WERI-Rb-1 (cell line): ENCODE measurements at regions not wholly inside any gene's neighbourhood (a gene's known extent, or its start where the extent isn't known, plus 50 kb on each side); places are given as distances from the start of the nearest gene placed in this dataset.

Experiments
- DNase-seq: peaks from one replicate; pipeline ENCODE4 v3.0.0-alpha.2; 2020
- H3K27ac ChIP-seq: fragments of 250-450 bp; sonication (Bioruptor Pico); 2 replicates; pipeline ENCODE4 v1.5.1; 2020; ENCODE audit warnings: mild to moderate bottlenecking, moderate library complexity
- H3K27me3 ChIP-seq: fragments of 250-450 bp; sonication (Bioruptor Pico); 2 replicates; pipeline ENCODE4 v1.5.1; 2021; ENCODE audit warnings: mild to moderate bottlenecking, low read depth, moderate library complexity; ENCODE audit not compliant: insufficient read depth, severe bottlenecking
- H3K36me3 ChIP-seq: fragments of 250-450 bp; sonication (Bioruptor Pico); 2 replicates; pipeline ENCODE4 v1.5.1; 2020; ENCODE audit warnings: mild to moderate bottlenecking, moderate library complexity
- H3K4me3 ChIP-seq: 2 replicates; pipeline ENCODE4 v1.5.1; 2011; ENCODE audit warnings: low read depth, mild to moderate bottlenecking, control low read depth, low read length
- H3K9me3 ChIP-seq: fragments of 250-450 bp; sonication (Bioruptor Pico); 2 replicates; pipeline ENCODE4 v1.5.1; 2021; ENCODE audit warnings: mild to moderate bottlenecking, moderate library complexity; ENCODE audit not compliant: severe bottlenecking
- TF ChIP-seq, protein P1 (sequence below): IDR thresholded peaks from 2 replicates; pipeline ENCODE4 v1.5.1; 2011; ENCODE audit warnings: low read depth, mild to moderate bottlenecking, control low read depth, inconsistent platforms, low read length

DNA sequence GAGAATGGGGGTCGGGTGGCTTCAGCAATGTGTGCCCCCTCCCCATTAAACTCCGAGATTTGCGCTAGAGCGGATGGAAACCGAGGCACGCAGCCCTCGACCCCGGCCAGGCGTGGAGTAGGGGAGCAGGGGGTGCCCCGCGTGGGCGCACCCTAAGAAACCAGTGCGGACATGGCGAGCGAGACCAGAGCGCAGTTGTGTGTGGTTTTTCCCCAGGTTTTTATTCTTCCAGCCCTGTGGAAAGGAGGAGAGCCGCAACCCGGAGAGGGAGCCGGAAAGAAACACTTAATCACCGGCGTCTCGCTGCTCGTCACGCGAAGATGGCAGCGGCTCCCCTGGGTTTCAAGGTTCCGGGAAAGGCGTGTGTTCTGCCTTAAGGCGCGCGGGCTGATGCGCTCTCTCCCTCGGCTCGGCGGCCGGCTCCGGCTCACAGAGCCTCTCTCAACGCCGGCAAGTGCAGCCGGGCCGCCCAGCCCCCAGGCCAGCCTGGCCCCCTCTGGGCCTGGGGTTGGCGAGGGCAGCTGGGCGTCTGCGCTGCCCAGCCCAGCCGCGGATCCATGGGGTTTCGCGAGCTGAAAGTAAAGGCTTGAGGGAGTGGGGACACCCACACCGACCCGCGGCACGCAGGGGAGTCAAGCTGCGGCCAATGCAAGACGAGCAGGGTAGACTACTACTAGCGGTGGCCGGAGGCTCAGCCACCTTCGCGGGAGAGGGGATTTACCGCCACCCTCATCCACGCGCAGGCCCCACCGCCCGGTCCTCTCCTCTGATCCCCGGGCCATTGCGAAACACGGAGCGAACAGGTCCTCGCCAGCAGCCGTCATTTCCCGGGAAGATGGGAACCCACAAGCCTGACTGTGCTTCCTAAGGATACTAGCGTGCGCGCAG, 74.0 kb upstream of the BCOR start:
- peak overlapping the region; percentile 96 for H3K27ac ChIP-seq
- peak; percentile 21 for DNase-seq
- H3K4me3 ChIP-seq, result peak overlapping the region; percentile 42
- TF ChIP-seq, protein P1, sequence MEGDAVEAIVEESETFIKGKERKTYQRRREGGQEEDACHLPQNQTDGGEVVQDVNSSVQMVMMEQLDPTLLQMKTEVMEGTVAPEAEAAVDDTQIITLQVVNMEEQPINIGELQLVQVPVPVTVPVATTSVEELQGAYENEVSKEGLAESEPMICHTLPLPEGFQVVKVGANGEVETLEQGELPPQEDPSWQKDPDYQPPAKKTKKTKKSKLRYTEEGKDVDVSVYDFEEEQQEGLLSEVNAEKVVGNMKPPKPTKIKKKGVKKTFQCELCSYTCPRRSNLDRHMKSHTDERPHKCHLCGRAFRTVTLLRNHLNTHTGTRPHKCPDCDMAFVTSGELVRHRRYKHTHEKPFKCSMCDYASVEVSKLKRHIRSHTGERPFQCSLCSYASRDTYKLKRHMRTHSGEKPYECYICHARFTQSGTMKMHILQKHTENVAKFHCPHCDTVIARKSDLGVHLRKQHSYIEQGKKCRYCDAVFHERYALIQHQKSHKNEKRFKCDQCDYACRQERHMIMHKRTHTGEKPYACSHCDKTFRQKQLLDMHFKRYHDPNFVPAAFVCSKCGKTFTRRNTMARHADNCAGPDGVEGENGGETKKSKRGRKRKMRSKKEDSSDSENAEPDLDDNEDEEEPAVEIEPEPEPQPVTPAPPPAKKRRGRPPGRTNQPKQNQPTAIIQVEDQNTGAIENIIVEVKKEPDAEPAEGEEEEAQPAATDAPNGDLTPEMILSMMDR, result no peak
- peaks cover 79% of the 10 kb centered on the region for H3K27me3 ChIP-seq
- H3K9me3 ChIP-seq, result peaks cover 17% of the 10 kb centered on the region
- H3K36me3 ChIP-seq, result no peaks in the 10 kb centered on the region; the same call in 1 of the 2 replicates

DNA sequence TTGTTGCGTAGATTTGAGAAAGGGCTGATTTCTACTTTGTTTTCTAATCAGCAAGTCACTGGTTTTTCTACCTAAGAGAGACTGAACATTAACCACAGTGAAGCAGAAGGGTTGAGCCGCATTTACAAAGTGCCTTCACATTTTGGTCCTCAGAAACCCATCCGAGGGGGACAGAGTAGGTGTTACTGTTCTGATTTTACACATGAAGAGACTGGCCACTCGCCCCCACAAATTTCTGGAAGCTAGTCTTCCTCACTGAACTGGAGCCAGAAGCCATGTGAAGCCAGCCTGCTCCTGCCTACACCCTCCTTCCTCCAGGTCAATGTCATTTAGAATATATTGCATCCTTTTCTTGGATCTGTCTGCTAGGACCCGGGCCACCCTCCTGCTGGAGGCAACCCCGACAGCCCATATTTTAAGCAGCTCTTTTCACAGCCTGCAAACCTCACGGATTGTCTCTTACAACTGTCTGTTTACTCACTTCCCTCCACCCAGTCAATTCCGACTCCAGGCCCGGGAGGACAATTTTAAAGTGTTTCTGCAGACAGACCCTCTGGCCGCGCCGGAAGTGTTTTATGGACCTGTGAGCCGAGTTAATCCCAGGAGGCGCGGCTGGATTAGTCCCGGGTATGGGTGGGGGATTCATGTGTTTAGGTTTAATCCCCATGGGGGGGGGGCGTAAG, 73.2 kb upstream of the BCOR start:
- H3K27ac ChIP-seq, result peak overlapping the region; percentile 96

DNA sequence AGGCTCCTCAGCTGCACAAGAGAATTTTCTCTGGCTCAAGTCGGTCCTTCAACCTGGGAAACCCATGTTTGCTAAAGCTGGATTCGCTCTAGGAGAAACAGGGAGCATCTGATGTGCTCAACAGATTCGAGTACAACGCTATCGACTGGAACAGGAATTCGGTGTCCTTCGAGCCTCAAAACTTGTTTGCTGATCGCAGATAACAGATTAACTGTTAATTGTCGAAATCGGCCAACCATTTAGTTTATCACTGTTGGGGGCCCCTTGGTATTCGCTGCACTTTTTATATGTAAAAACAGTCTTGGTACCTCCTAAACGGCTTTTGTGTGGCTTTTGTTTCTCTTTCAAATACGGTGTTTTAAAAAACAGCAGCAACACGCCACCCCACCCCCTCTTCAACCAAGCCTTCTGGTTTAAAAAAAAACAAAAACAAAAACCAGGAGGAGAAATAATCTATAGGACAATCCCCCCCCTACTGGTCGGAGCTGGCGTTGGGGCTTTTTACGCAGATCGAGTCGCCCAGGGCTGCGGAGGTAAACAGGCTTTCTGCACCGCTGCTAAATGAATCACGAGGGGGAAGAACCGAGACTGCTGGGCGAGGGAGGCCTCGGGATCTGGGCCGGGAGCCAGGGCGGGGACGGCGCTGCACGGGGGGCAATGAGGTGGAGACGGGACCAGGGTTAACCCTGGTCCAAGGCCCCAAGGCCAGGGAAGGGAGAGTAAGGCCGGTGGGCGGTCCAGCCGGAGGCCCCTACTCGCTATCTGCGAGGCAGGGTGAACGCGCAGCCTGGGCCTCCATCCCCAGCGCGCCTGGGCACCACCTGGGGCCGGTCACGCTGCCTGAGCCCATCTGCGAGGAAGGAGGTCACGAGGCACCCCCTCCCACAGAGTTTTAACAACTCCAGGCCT, 71.7 kb upstream of the BCOR start:
- peak overlapping the region; percentile 31 for H3K4me3 ChIP-seq
- TF ChIP-seq, protein P1, result peak; percentile 53
- no peaks in the 10 kb centered on the region for H3K36me3 ChIP-seq
- H3K9me3 ChIP-seq, result no peaks in the 10 kb centered on the region
- H3K27ac ChIP-seq, result peak overlapping the region; percentile 96
- peaks cover 87% of the 10 kb centered on the region for H3K27me3 ChIP-seq
- peak; percentile 80 for DNase-seq

More for the DNA sequence above, 73.2 kb upstream of the BCOR start:
- Histone ChIP-seq H3K4me3 (peak overlapping the region; percentile 42), H3K27me3 (peaks cover 82% of the 10 kb centered on the region), H3K36me3 (no peaks in the 10 kb centered on the region; the same call in 1 of the 2 replicates), H3K9me3 (peaks cover 11% of the 10 kb centered on the region)
- peak; percentile 86 for DNase-seq
- TF ChIP-seq, protein P1, result no peak

DNA sequence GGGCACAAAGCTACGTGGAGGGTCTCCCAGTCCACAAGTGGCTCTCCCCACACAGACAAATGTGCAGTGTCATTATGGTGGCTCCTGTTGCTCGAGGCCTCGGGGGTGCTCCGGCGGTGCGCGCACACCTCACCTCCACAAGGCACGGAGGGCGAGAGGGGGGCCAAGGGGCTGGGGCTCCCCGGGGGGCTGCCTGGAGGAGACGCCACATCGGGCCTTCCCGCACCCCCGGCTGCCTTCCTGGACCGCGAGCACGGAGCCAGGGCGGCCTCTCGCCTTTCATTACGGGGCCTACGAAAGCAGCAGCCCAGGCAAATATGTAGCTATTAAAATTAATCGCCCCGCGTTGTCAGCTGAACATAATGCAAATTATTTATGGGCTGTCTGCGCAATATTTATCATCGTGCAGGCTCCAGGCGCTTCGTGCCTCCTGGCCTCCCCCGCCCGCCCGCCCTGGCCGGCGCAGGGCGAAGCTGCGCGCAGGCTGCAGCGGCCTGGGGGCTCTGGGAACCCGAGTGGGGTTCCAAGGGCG, 70.8 kb upstream of the BCOR start:
- H3K36me3 ChIP-seq, result no peaks in the 10 kb centered on the region
- TF ChIP-seq, protein P1, result no peak
- DNase-seq, result no peak
- peaks cover 83% of the 10 kb centered on the region for H3K27me3 ChIP-seq
- H3K9me3 ChIP-seq, result no peaks in the 10 kb centered on the region
- peak overlapping the region; percentile 96 for H3K27ac ChIP-seq
- peak overlapping the region; percentile 31 for H3K4me3 ChIP-seq

DNA sequence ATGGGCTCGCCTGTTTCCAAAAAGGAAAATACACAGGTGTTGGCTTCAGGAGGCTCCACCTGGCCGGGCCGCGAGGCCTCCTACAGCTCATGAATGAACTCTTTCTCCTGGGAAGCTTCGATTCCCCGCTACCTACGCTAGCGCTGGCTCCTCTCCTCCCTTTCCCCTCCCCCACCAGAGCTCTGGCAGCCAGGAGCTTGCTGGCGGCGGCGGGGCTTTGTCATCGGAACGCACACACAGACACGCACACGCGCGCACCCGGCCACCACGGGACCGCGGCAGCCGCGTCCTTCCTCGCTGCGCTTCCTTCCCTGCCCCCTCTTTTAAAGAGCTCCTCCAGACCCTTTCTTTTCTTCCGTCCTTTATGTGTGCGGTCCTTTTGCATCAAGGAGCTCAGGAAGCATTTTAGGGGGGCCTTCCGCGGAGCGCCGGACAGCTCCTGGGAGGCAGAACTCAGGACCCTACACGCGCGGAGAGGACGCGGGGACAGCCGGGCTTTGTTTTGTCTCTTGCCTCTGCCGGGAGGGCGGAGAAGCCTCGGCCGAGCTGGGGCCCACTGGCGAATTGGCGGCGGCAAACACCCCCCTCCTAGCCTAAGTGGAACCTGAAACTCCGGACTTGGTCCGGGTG, 70.2 kb upstream of the BCOR start:
- Histone ChIP-seq H3K4me3 (peak overlapping the region; percentile 31), H3K27me3 (peaks cover 80% of the 10 kb centered on the region), H3K9me3 (no peaks in the 10 kb centered on the region), H3K36me3 (no peaks in the 10 kb centered on the region), H3K27ac (peak overlapping the region; percentile 89)
- TF ChIP-seq, protein P1, result no peak
- peak; percentile 70 for DNase-seq
